ENCODE measurements at regions not wholly inside any gene's neighbourhood (a gene's known extent, or its start where the extent isn't known, plus 50 kb on each side); places are given as distances from the start of the nearest gene placed in this dataset.

- TF ChIP-seq REST (IDR thresholded peaks at IDR 0.05; ENCODE audit: low read depth) (no peak), CEBPB (IDR thresholded peaks at IDR 0.05) (no peak), YY1 (IDR thresholded peaks at IDR 0.05; ENCODE audit: low read depth) (no peak), FOXM1 (IDR thresholded peaks at IDR 0.05; ENCODE audit: borderline replicate concordance, low read depth) (no peak), EP300 (IDR thresholded peaks at IDR 0.05; ENCODE audit: borderline replicate concordance) (no peak), CREB1 (IDR thresholded peaks at IDR 0.05; ENCODE audit: low read depth) (no peak), MAX (IDR thresholded peaks at IDR 0.05) (no peak), NFIC (IDR thresholded peaks at IDR 0.05) (no peak), EGR1 (IDR thresholded peaks at IDR 0.05) (no peak), TEAD4 (IDR thresholded peaks at IDR 0.05) (no peak)
Measured at GRCh38 chr15:79609506-79609905, 177.4 kb downstream of the MINAR1 start.

Measured in Ishikawa (cell line).